Keratinocyte (primary cell): ENCODE measurements at regions not wholly inside any gene's neighbourhood (a gene's known extent, or its start where the extent isn't known, plus 50 kb on each side); places are given as distances from the start of the nearest gene placed in this dataset.

Experiments used
- DNase-seq: peaks from one replicate; pipeline ENCODE4 v3.0.0-alpha.2; 2011; ENCODE audit warnings: low read depth, missing footprints, low spot score
- FAIRE-seq: peaks from 2 replicates; lab custom pipeline; 2011; peaks lifted over from hg19 to GRCh38; lab: Jason Lieb, UNC
- H2AFZ ChIP-seq: 2 replicates; pipeline ENCODE4 v1.6.0; 2012; ENCODE audit warnings: low read length, control low read depth, inconsistent platforms; ENCODE audit not compliant: control insufficient read depth
- H3K27ac ChIP-seq: 2 replicates; pipeline ENCODE4 v1.5.1; 2011; ENCODE audit warnings: low read length; ENCODE audit not compliant: control insufficient read depth, insufficient read depth
- H3K27me3 ChIP-seq: 3 replicates; pipeline ENCODE4 v1.6.0; 2011; ENCODE audit warnings: low read length; ENCODE audit not compliant: control insufficient read depth, insufficient read depth; ENCODE audit errors: extremely low read depth
- H3K36me3 ChIP-seq, 2 experiments: 2 replicates in 1 of 2; 3 replicates in 1 of 2; pipeline ENCODE4 v1.5.1; 2011; ENCODE audit warnings: low read length in 2 of 2, mild to moderate bottlenecking in 1 of 2; ENCODE audit not compliant: control insufficient read depth in 2 of 2, insufficient read depth in 2 of 2; ENCODE audit errors: extremely low read depth in 1 of 2
- H3K4me1 ChIP-seq: 3 replicates; pipeline ENCODE4 v1.5.1; 2011; ENCODE audit warnings: low read length; ENCODE audit not compliant: control insufficient read depth, insufficient read depth; ENCODE audit errors: extremely low read depth
- H3K4me2 ChIP-seq: 3 replicates; pipeline ENCODE4 v1.6.0; 2011; ENCODE audit warnings: low read depth, low read length; ENCODE audit not compliant: control insufficient read depth, insufficient read depth; ENCODE audit errors: extremely low read depth
- H3K4me3 ChIP-seq, 3 experiments: fragments of 200-600 bp in 1 of 3; sonication (generic) in 1 of 3; 2 replicates in 2 of 3; 3 replicates in 1 of 3; pipeline ENCODE4 v1.5.1; 2011 to 2016; ENCODE audit warnings: low read length in 3 of 3, mild to moderate bottlenecking in 3 of 3, control low read depth in 2 of 3, inconsistent platforms in 1 of 3, low read depth in 1 of 3, mixed read lengths in 1 of 3, mixed run types in 1 of 3, moderate library complexity in 1 of 3; ENCODE audit not compliant: control insufficient read depth in 2 of 3, insufficient read depth in 2 of 3; ENCODE audit errors: extremely low read depth in 1 of 3
- H3K79me2 ChIP-seq: 2 replicates; pipeline ENCODE4 v1.6.0; 2012; ENCODE audit warnings: low read length; ENCODE audit not compliant: control insufficient read depth, insufficient read depth
- H3K9ac ChIP-seq: 3 replicates; pipeline ENCODE4 v1.6.0; 2011; ENCODE audit warnings: low read length; ENCODE audit not compliant: control insufficient read depth, insufficient read depth; ENCODE audit errors: extremely low read depth
- H3K9me1 ChIP-seq: 3 replicates; pipeline ENCODE4 v1.6.0; 2011; ENCODE audit warnings: low read length; ENCODE audit not compliant: control insufficient read depth, insufficient read depth; ENCODE audit errors: extremely low read depth
- H3K9me3 ChIP-seq: 2 replicates; pipeline ENCODE4 v1.5.1; 2012; ENCODE audit warnings: low read depth, low read length; ENCODE audit not compliant: control insufficient read depth
- H4K20me1 ChIP-seq: 3 replicates; pipeline ENCODE4 v1.6.0; 2011; ENCODE audit warnings: low read length; ENCODE audit not compliant: control insufficient read depth, insufficient read depth; ENCODE audit errors: extremely low read depth
- EZH2 ChIP-seq: IDR thresholded peaks from one replicate; pipeline ENCODE4 v1.6.1; 2012; ENCODE audit warnings: inconsistent platforms, mild to moderate bottlenecking, low read length, moderate library complexity
- dilution Hi-C: fragments of 300-500 bp; cut with MboI; formaldehyde crosslinking; loops from one replicate; pipeline ENCODE4 v1.7.0; 2020; ENCODE audit warnings: low sequenced_read_pairs; ENCODE audit not compliant: extremely low pct_ligation_motif_present
- small RNA-seq, 3 experiments: library from RNA; depleted of rRNA; stranded (forward); fragments of <200 nt; gene quantifications; one replicate each; pipeline ENCODE3, GENCODE V24; 2012; ENCODE audit warnings: low read depth in 3 of 3, low replicate concordance in 1 of 3; ENCODE audit not compliant: insufficient read length in 3 of 3
- TF ChIP-seq, protein P1 (sequence below), 3 experiments: IDR thresholded peaks in 1 of 3; conservative IDR thresholded peaks in 1 of 3; optimal IDR thresholded peaks in 1 of 3; 2 replicates in 2 of 3; 3 replicates in 1 of 3; pipeline versions ENCODE3 to v1.5.1; 2011; ENCODE audit warnings: low read length in 3 of 3, mild to moderate bottlenecking in 3 of 3, moderate library complexity in 2 of 3, control low read depth in 1 of 3, inconsistent platforms in 1 of 3; ENCODE audit not compliant: insufficient read depth in 2 of 3; ENCODE audit errors: extremely low read depth in 1 of 3

DNA sequence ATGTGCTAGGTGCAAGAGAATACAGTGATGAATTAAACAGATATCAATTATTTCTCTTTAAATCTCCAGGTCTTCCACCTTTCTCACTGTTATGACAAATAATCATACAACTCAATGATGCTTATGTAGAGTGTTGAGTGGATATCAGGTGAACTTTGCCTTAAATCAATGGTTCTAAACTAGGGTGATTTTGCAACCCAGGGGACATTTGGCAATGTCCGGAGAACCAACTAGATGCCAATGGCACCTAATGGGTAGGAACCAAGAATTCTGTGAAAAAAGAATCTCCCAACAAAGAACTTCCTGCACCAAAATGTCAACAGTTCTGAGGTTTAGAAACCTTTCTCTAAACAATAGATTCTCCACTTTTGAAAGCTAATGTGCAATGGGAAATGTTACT lies 52.0 kb upstream of the GDNF start:
- FAIRE-seq, result no peak
- no peak for DNase-seq
- Histone ChIP-seq H3K9ac (no peak overlapping the region), H3K79me2 (no peaks in the 10 kb centered on the region), H3K4me2 (no peak overlapping the region), H3K4me3 (no peak overlapping the region), H4K20me1 (no peaks in the 10 kb centered on the region), H2AFZ (no peak overlapping the region), H3K9me3 (no peaks in the 10 kb centered on the region), H3K9me1 (no peaks in the 10 kb centered on the region), H3K36me3 (no peaks in the 10 kb centered on the region), H3K4me1 (peaks cover 32% of the 10 kb centered on the region), H3K27me3 (no peaks in the 10 kb centered on the region), H3K27ac (no peak overlapping the region)
- dilution Hi-C loops, result no loop called here
- TF ChIP-seq, protein P1, sequence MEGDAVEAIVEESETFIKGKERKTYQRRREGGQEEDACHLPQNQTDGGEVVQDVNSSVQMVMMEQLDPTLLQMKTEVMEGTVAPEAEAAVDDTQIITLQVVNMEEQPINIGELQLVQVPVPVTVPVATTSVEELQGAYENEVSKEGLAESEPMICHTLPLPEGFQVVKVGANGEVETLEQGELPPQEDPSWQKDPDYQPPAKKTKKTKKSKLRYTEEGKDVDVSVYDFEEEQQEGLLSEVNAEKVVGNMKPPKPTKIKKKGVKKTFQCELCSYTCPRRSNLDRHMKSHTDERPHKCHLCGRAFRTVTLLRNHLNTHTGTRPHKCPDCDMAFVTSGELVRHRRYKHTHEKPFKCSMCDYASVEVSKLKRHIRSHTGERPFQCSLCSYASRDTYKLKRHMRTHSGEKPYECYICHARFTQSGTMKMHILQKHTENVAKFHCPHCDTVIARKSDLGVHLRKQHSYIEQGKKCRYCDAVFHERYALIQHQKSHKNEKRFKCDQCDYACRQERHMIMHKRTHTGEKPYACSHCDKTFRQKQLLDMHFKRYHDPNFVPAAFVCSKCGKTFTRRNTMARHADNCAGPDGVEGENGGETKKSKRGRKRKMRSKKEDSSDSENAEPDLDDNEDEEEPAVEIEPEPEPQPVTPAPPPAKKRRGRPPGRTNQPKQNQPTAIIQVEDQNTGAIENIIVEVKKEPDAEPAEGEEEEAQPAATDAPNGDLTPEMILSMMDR (optimal IDR thresholded peaks at IDR 0.05 in 1 of 3, IDR thresholded peaks at IDR 0.05 in 1 of 3, conservative IDR thresholded peaks at IDR 0.05 in 1 of 3; ENCODE audit: extremely low read depth in 1 of 3, insufficient read depth in 2 of 3, low read length in 3 of 3), result no peak
- no peak for TF ChIP-seq EZH2

DNA sequence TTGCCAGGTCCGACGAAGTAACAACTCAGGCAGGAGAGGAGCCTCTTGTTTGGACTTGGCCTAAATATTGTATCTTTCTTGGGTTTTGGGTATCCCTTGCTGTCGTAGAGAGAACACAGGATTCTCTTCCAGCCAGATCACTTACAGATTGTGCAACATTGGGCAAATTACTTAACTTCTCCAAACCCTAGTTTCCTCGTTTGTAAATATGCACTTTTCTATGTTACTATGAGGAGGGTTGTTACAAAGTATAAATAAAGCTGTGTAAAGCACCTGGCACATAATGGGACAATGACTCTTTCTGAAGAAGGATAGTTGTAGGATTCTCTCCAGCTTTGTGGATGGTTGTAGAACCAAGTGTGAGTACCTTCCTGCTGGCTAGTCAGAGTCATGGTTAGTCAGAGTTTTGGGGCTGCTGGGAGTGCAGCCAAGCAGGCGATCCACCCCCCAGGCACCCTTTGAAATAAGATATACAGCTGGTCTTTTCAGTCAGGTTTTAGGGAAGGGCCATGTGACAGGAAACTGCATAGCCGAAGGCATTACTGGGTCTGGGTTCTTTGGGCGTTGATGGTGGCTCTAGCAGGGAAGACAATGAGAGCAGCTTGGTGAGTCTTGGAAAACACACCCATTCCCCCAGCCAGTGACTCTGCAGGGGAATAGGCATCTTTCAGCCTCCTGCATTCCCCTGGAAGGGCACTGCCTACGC lies 49.9 kb upstream of the GDNF start:
- no peak for TF ChIP-seq EZH2
- TF ChIP-seq, protein P1 (optimal IDR thresholded peaks at IDR 0.05 in 1 of 3, IDR thresholded peaks at IDR 0.05 in 1 of 3, conservative IDR thresholded peaks at IDR 0.05 in 1 of 3; ENCODE audit: extremely low read depth in 1 of 3, insufficient read depth in 2 of 3, low read length in 3 of 3), result no peak
- peak overlapping the region; percentile 70 for H3K27ac ChIP-seq
- FAIRE-seq (peak; percentile 98), DNase-seq (peak; percentile 96)
- dilution Hi-C loops, result no loop called here
- peaks cover 38% of the 10 kb centered on the region for H3K4me1 ChIP-seq
- H3K9ac ChIP-seq, result peak overlapping the region; percentile 47
- H4K20me1 ChIP-seq, result no peaks in the 10 kb centered on the region
- no peaks in the 10 kb centered on the region for H3K27me3 ChIP-seq
- H3K4me3 ChIP-seq, result peak overlapping the region in 1 of 3 experiments; percentile 25
- H3K9me3 ChIP-seq, result peaks cover 2% of the 10 kb centered on the region
- H3K36me3 ChIP-seq, result no peaks in the 10 kb centered on the region
- peak overlapping the region; percentile 54 for H3K4me2 ChIP-seq
- H2AFZ ChIP-seq, result peak overlapping the region; percentile 61
- H3K79me2 ChIP-seq, result no peaks in the 10 kb centered on the region
- no peaks in the 10 kb centered on the region for H3K9me1 ChIP-seq

Small RNA genes lying in the stretch of these regions (small RNA-seq; reads per million reads assigned to genes)
- gene LINC02110, result 0 reads per million in 3 experiments
